ENCODE measurements at regions not wholly inside any gene's neighbourhood (a gene's known extent, or its start where the extent isn't known, plus 50 kb on each side); places are given as distances from the start of the nearest gene placed in this dataset.

- H3K9me3 Mint-ChIP-seq (ENCODE audit: unreplicated experiment): no peaks in the 10 kb centered on the region
- H3K4me1 Mint-ChIP-seq (ENCODE audit: low read depth, unreplicated experiment): peaks cover 3% of the 10 kb centered on the region
- peaks cover 3% of the 10 kb centered on the region for H3K27me3 Mint-ChIP-seq (ENCODE audit: insufficient read depth, unreplicated experiment)
- Histone ChIP-seq H3K36me3 (ENCODE audit: control insufficient read depth, insufficient read depth, low read length) (no peaks in the 10 kb centered on the region), H3K9me3 (no peaks in the 10 kb centered on the region), H3K4me3 (ENCODE audit: low read depth, low read length) (no peak overlapping the region), H3K4me1 (no peaks in the 10 kb centered on the region), H3K27me3 (replicated peaks; ENCODE audit: control insufficient read depth, insufficient read depth, low read length) (no peaks in the 10 kb centered on the region)
- TF ChIP-seq CTCF (IDR thresholded peaks at IDR 0.05; ENCODE audit: insufficient read depth in 1 of 2, low read depth in 1 of 2, low read length in 1 of 2, severe bottlenecking in 1 of 2, unreplicated experiment in 1 of 2): no peak
- ChIA-PET POLR2A (no interaction called here), CTCF (interaction anchor here (1.1 kb wide), 1 partner anchor 11 kb away, joined by 3 read pairs; no protein-coding TSS in a partner anchor)
- intact Hi-C loops (cut with micrococcal nuclease; ENCODE audit: unreplicated experiment): no loop called here
- H3K4me3 Mint-ChIP-seq (ENCODE audit: unreplicated experiment): no peak overlapping the region
- H3K36me3 Mint-ChIP-seq (ENCODE audit: insufficient read depth, unreplicated experiment): no peaks in the 10 kb centered on the region
- H3K27ac Mint-ChIP-seq (ENCODE audit: unreplicated experiment): no peak overlapping the region
- BruUV-seq (replicated peaks): no TSS peak
- DNase-seq: no peak
Measured at GRCh38 chr17:21524211-21524591, 148.0 kb downstream of the KCNJ12 start.

GRCh38 chr17:21525464-21526130 is 149.4 kb downstream of the KCNJ12 start:
- no TSS peak for BruUV-seq (replicated peaks)
- Histone ChIP-seq H3K4me1 (no peaks in the 10 kb centered on the region), H3K27me3 (replicated peaks; ENCODE audit: control insufficient read depth, insufficient read depth, low read length) (no peaks in the 10 kb centered on the region), H3K36me3 (ENCODE audit: control insufficient read depth, insufficient read depth, low read length) (no peaks in the 10 kb centered on the region), H3K4me3 (ENCODE audit: low read depth, low read length) (no peak overlapping the region), H3K9me3 (no peaks in the 10 kb centered on the region)
- no peaks in the 10 kb centered on the region for H3K4me1 Mint-ChIP-seq (ENCODE audit: low read depth, unreplicated experiment)
- H3K9me3 Mint-ChIP-seq (ENCODE audit: unreplicated experiment): no peaks in the 10 kb centered on the region
- no peak overlapping the region for H3K27ac Mint-ChIP-seq (ENCODE audit: unreplicated experiment)
- TF ChIP-seq CTCF (IDR thresholded peaks at IDR 0.05; ENCODE audit: insufficient read depth in 1 of 2, low read depth in 1 of 2, low read length in 1 of 2, severe bottlenecking in 1 of 2, unreplicated experiment in 1 of 2): no peak
- DNase-seq: no peak
- peaks cover 3% of the 10 kb centered on the region for H3K27me3 Mint-ChIP-seq (ENCODE audit: insufficient read depth, unreplicated experiment)
- H3K4me3 Mint-ChIP-seq (ENCODE audit: unreplicated experiment): no peak overlapping the region
- CTCF ChIA-PET: no interaction called here
- intact Hi-C loops (cut with micrococcal nuclease; ENCODE audit: unreplicated experiment): no loop called here
- POLR2A ChIA-PET: no interaction called here
- H3K36me3 Mint-ChIP-seq (ENCODE audit: insufficient read depth, unreplicated experiment): no peaks in the 10 kb centered on the region

GRCh38 chr17:21528031-21528695 is 152.0 kb downstream of the KCNJ12 start:
- Mint-ChIP-seq H3K27ac (ENCODE audit: unreplicated experiment) (no peak overlapping the region), H3K9me3 (ENCODE audit: unreplicated experiment) (no peaks in the 10 kb centered on the region), H3K4me1 (ENCODE audit: low read depth, unreplicated experiment) (no peaks in the 10 kb centered on the region), H3K27me3 (ENCODE audit: insufficient read depth, unreplicated experiment) (no peaks in the 10 kb centered on the region), H3K36me3 (ENCODE audit: insufficient read depth, unreplicated experiment) (peaks cover 4% of the 10 kb centered on the region), H3K4me3 (ENCODE audit: unreplicated experiment) (no peak overlapping the region)
- Histone ChIP-seq H3K9me3 (no peaks in the 10 kb centered on the region), H3K4me3 (ENCODE audit: low read depth, low read length) (no peak overlapping the region), H3K27me3 (replicated peaks; ENCODE audit: control insufficient read depth, insufficient read depth, low read length) (no peaks in the 10 kb centered on the region), H3K4me1 (no peaks in the 10 kb centered on the region), H3K36me3 (ENCODE audit: control insufficient read depth, insufficient read depth, low read length) (no peaks in the 10 kb centered on the region)
- DNase-seq: no peak
- intact Hi-C loops (cut with micrococcal nuclease; ENCODE audit: unreplicated experiment): no loop called here
- POLR2A ChIA-PET: no interaction called here
- no TSS peak for BruUV-seq (replicated peaks)
- TF ChIP-seq CTCF (IDR thresholded peaks at IDR 0.05; ENCODE audit: insufficient read depth in 1 of 2, low read depth in 1 of 2, low read length in 1 of 2, severe bottlenecking in 1 of 2, unreplicated experiment in 1 of 2): no peak
- CTCF ChIA-PET: no interaction called here

Measured in Caco-2 (cell line).